Prostate gland (tissue), 2 donors: ENCODE measurements at regions not wholly inside any gene's neighbourhood (a gene's known extent, or its start where the extent isn't known, plus 50 kb on each side); places are given as distances from the start of the nearest gene placed in this dataset.

Source experiments
- CTCF ChIP-seq, 4 experiments: fragments of 200-600 bp in 2 of 4; fragments of 450-650 bp in 2 of 4; sonication (generic) in 2 of 4; IDR thresholded peaks; 1 replicate in 3 of 4; 2 replicates in 1 of 4; pipeline ENCODE4 v1.5.1; 2016 to 2019; ENCODE audit warnings: antibody characterized with exemption in 4 of 4, mild to moderate bottlenecking in 2 of 4, moderate library complexity in 2 of 4
- POLR2A ChIP-seq: fragments of 450-650 bp; IDR thresholded peaks from one replicate; pipeline ENCODE4 v1.6.1; 2016; ENCODE audit warnings: antibody characterized with exemption, mild to moderate bottlenecking
- POLR2AphosphoS5 ChIP-seq: sonication (generic); formaldehyde crosslinking; IDR thresholded peaks from one replicate; pipeline ENCODE4 v1.6.1; 2017; ENCODE audit warnings: antibody characterized with exemption

DNA sequence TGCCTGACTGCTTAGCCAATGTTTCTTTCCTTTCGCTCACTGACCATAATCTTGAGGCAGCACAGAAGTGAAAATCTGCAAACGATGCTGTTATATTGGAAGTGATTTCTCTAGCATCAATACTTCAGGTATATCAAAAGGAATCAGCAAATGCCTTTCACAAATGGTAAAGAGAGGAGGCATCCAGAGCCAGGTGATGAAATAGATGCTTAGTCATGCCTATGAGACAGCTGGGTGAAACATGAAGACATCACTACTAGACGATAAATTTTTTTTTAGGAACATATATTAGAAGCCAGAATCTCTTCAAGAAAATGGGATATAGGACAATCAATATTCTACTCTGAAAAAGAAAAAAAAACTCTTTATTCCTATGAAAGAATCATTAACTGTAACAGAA is 249.2 kb upstream of the SLC39A10 start:
- TF ChIP-seq CTCF (IDR thresholded peaks at IDR 0.05) (no peak), POLR2A (no peak), POLR2AphosphoS5 (no peak)
